Fibroblast of the aortic adventitia (primary cell): ENCODE measurements at regions not wholly inside any gene's neighbourhood (a gene's known extent, or its start where the extent isn't known, plus 50 kb on each side); places are given as distances from the start of the nearest gene placed in this dataset.
"Not testable (repeated sequence)": the region's sequence is repeated elsewhere in the genome, so short reads cannot be mapped to it uniquely, and the experiment has no call there.

Source experiments
- DNase-seq: peaks from one replicate; pipeline ENCODE4 v3.0.0-alpha.2; 2010; ENCODE audit warnings: low read depth
- H3K4me3 ChIP-seq: 2 replicates; pipeline ENCODE4 v1.5.1; 2011; ENCODE audit warnings: low read depth, mild to moderate bottlenecking, control low read depth, low read length, moderate library complexity

DNA sequence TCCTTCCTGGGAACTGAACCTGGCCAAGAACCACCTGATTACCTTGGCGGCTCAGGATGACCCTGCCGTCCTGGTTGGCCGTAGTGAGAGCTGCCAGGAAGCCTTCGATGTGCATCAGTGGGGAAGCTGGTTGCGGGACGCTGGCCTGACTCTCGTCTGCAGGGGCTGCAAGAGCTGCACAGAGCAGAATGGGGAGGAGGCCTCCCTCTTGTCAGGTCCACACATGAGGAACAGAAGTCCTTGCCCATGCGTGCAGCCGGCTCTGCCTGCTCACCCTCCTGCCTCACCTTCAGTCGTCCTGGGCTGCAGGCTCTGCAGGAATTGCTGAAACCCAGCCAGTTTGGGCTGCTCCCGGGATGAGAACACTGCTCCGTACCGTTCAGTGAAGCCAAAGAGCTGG, 182.3 kb downstream of the KLRB1 start:
- H3K4me3 ChIP-seq, DNase-seq: not testable (repeated sequence)

DNA sequence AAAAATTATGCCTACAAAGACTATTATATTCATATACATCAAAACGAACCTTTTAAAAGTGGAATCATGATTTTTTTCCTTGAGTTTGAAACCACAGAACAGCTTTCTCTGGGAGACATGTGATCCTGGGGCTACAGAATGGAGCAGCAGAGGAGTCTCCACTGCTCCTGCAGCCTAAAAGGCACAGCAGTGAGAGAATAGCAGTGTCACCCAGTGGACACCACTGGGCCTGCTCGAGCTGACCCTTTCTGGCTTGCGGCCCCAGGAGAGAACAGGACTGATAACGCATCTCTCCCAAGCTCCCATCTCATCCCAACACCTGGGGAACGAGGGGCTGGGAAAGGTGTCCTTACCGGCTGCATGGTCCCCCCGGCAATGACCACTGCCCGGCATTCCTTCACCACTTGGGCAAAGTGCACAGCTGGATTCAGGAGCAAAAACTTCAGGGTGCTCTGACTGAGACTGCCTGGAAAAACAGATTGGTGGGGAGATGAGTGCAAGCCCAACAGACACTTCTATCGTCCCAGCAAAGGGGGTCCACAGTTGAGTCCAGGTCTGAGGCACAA, 183.5 kb downstream of the KLRB1 start:
- not testable (repeated sequence) for H3K4me3 ChIP-seq, DNase-seq

DNA sequence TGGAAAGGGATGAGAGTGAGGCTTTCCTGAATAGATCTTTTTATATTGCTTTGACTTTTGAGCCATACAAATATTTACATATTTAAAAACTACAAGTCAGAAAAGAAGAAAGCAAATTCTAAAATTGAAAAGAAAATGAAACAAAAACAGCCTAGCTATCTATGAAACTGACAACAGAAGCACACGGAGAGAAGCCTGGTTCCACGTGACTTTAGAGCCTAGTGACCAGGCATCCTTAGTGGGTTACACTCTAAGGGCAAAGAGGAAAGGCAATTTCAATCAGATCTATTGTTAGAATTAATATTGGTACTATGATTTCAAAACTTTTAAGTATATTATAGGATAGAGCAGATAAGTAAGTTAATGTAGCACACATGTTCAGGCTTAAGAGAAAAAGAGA, 185.0 kb downstream of the KLRB1 start:
- DNase-seq, H3K4me3 ChIP-seq: not testable (repeated sequence)

DNA sequence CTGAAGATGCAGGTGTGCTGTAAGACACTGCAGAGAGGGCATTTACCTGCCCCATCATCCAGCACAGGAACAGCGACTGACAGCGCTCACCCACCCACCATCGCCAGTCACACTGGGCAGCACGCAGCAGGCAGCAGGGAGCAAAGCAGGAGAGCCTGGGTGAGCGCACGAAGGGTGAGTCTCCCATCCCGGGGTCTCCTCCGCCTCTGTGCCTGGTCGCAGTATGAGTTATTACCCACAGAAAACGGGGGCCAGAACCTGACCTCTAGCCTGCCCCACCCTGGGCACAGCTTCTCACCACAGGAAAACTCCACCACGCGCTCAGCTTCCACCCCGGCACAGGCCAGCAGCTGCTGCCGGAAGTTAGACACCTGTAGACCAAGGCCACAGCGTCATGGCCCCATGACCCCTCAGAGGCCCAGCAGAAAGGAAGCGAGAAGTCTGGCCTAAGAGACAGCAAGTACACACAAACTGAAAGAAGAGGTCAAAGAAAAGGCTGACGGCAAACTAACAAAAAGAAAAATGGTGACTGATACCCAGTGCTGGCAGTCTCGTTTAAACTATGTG, 186.1 kb downstream of the KLRB1 start:
- not testable (repeated sequence) for H3K4me3 ChIP-seq, DNase-seq

DNA sequence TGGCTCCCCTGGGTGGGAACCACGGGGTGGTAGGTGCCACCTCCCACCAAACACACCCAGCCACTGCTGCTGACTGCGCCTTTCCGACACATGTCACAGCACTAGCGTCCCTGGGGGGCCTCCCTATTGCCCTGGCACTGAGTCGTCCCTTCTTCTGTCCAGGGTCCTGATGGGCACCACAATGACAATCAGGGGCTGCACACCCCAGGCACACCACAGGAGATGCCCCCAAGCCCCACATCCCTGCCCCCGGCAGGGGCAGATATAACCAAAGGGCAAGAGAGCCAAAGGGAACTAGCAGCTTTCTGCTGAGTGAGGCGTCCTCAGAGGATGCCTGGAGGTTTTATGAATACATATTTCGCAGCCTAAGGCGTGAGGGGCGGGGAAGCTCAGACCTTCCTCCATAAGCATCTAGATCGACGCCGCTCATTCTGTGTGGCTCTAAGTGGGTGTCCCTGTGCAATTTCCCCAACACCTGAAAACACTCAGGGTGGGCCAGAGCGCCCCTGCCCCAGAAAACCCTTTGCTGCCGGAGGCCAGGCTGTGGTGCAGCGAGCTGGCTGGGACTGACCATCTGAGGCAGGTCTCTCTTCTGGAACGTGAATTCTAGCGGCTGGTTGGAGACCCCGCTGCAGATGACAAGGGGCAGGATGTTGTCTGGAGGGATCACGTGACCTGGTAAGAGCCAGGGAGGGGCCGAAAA, 186.7 kb downstream of the KLRB1 start:
- DNase-seq, H3K4me3 ChIP-seq: not testable (repeated sequence)

DNA sequence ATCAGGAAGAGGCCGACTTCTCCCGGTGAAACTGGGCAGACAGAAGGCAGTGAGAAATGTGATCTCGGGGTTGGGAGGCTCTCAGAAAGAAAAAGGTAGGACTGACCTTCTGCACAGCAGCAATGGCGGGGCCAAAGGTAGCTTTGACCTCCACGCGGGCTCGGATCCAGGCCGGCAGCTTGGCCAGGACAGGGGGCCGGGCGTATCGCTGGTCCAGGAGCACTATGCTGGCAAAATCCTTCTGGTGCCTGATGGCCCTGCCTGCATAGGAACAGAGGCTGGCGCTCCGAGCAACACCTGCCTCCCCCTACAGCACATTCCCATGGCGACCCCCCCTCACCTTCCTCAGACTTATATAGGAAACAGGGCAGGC, 189.1 kb downstream of the KLRB1 start:
- DNase-seq, H3K4me3 ChIP-seq: not testable (repeated sequence)

DNA sequence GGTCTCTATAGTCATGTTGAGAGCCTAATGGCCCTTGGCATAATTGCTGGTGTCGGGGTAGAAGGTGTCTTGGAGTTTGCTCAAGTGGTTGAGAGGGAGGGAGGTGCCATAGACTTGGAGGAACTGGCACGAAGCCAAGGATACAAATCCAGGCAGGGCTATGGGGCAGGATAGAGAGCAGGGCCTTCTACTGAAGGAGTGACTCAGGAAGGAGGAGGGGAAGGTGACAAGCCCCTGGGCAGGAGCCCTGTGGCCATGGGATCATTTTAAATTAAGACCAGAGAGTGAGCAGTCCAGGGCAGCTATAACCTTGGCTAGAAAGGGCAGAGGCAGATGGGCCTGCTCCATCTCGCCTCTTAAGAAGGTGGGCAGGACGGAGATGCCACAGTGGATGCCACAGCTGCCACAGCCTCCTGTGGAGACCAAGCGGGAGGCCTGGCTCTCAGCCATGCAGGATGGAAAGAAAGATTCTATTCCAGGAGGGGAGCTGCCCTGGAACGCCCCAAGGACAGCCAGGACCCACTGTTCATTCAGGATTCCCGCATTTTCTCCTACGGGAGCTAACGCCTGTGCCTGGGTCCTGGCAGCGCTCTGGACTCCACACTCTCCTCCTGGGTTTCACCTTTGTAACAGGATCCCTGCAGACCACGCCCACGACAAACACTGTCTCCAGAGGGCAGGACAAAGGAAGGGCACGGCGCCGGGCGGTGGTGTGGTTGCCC, 189.6 kb downstream of the KLRB1 start:
- DNase-seq, H3K4me3 ChIP-seq: not testable (repeated sequence)

DNA sequence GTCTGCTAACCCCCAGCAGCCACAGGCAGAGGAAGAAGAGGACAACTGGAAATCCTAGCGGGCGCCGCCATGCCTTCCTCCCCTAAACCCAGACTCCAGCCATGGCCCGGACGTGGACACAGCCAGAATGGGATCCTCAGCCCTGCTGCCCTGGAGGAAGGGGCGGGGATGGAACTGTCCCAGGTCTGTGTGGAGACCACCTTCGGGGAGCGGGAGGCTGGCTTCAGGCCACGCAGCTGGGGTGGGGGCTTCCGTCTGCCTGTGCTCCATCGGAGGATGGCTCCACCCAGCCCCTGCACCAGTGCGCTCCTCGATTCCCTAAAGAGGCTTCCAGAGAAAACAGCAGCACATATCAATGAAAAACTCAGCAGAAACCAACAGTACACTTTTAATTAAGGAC, 190.4 kb downstream of the KLRB1 start:
- DNase-seq, H3K4me3 ChIP-seq: not testable (repeated sequence)

DNA sequence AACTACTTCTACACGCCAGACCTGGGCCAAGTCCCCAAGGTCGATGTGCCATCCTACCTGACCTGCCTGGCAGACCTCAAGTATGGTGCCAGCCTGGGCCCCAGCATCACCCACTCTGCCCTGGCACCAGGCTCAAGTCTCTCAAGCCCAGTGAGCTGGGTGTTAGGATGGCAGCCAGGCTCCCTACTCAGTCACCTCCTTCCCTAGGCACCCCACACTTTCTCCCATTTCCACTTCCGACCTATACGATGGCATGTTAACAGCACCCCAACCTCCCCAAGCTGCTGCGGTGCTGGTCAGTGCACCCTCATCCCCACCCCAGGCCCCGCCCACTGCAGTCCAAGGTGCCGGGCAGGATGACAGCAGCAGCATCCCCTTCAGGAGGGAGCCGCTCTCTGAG, 191.4 kb downstream of the KLRB1 start:
- not testable (repeated sequence) for DNase-seq, H3K4me3 ChIP-seq

DNA sequence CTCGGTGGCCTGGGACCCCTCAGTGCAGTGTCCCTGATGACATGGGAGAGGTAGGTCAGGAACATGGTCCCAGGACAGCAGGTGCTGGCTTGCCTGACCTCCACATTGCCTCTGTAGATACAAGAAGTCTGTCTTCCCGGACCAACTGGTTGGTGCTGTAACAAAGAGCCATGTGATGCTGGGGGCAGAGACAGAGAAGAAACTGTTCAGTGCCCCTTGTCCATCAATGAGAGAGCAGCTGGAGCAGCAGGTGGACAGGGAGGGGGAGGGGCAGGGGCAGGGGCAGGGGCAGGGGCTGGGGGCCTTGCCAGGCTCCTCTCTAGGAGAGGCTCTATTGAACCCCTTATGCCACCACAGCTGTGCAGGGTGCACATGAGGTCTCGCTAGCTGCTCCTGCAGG, 191.8 kb downstream of the KLRB1 start:
- H3K4me3 ChIP-seq, DNase-seq: not testable (repeated sequence)

DNA sequence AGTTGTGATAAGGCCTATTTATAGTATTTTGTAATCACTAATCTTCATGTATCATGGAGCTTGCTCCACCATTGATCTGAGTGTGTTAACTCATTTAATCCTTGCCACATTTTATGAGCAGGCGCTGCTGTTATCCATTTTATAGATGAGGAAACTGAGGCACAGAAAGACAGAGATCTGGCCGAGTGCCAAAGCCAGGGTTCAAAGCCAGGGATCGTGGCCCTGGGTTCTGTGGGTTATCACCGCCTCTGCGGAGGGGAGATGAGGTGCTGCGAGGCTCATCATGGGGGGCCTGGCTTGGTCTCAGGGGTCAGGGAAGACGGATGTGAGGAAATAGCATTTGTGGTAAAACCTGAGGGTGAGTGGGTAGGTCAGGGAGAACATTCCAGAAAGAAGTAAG, 193.9 kb downstream of the KLRB1 start:
- DNase-seq, H3K4me3 ChIP-seq: not testable (repeated sequence)

DNA sequence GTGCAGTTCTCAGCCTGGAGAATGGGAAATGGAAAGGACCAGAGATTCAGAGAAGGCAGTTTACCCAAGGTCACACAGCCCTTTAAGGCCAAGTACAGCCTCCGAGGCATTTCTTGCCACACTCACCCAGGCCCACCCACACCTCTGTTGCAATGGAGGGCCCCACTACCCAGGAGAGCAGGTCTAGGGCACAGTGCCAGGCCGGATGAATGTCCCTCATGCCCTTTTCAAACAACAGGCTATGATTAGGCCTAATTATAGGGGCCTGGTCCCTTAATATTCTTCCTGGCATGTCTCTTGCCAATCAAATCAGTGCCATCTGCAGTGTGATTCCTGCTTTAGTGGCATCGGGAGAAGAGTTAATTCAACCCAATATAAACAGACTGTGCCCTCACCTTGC, 195.3 kb downstream of the KLRB1 start:
- DNase-seq, H3K4me3 ChIP-seq: not testable (repeated sequence)

DNA sequence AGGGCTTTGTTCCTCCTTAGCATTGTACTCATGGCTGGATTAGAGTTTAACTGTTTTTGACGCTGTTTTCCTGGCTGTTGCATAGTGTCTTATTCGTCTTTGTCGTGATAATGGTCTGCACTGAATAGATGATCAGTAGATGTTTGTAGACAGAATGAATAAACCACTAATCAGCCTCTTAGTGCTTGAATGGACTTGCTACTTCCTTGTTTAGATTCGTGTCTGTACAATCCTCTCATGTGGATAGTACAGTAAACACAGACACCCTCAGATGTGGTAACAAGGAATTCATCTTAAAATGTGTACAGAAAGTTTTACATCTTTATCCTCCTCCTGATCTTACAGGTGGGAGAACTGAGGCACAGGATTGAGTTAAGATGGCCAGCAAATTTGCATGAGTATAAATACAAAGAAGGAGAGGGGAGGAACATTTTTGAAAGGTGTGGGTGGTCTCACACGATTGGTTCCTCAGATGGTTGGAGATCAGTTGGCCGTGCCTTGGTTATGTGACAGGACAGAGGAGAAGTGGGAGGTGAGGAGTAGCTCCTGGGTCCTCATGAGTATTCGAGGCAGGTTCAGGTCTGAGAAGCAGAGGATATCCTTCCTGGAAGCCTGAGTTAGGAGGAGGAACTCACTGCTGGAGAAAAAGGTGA, 196.0 kb downstream of the KLRB1 start:
- H3K4me3 ChIP-seq, DNase-seq: not testable (repeated sequence)

DNA sequence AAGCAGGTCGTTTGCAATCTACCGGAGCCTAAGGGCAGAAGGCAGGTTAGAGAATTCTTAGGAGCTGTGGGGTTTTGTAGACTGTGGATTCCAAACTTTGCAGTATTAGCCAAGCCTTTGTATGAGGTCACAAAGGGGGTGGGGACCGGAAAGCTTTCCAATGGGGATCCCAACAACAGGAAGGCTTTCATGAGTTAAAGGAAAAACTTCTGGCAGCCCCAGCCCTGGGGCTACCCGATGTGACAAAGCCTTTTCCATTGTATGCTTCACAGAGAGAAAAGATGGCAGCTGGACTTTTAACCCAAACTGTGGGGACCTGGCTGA, 199.2 kb upstream of the PZP start:
- not testable (repeated sequence) for H3K4me3 ChIP-seq, DNase-seq
